Stimulated activated CD8-positive, alpha-beta memory T cell treated with anti-CD3 and anti-CD28 coated beads, Interleukin-7, amount 100 ng/mL, for 4 hours (primary cell): ENCODE measurements at regions not wholly inside any gene's neighbourhood (a gene's known extent, or its start where the extent isn't known, plus 50 kb on each side); places are given as distances from the start of the nearest gene placed in this dataset.

ENCODE experiments used
- DNase-seq, 2 donors: peaks; one replicate each; pipeline ENCODE4 v3.0.0-alpha.2; 2020; ENCODE audit warnings: low read depth in 2 of 2

DNA sequence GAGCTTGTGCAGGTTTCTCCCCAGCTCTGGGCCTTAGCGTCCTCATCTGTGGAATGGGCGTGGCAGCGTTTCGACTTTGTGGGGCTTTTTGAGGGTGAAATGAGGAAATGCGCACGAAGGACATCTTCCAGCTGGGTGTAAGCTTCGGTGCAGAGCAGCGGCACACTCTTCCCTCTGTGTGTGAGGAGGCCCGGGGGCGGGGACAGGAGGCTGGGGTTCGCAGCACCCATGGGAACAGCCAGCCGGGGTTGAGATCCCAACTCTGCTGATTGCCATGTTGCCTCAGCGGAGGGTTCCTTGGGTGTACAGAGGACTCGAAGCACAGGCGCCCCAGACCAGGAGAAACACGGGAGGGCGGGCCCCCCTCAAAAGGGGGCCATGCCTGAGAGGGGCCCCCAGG is 265.6 kb downstream of the NSG2 start:
- DNase-seq: no peak

DNA sequence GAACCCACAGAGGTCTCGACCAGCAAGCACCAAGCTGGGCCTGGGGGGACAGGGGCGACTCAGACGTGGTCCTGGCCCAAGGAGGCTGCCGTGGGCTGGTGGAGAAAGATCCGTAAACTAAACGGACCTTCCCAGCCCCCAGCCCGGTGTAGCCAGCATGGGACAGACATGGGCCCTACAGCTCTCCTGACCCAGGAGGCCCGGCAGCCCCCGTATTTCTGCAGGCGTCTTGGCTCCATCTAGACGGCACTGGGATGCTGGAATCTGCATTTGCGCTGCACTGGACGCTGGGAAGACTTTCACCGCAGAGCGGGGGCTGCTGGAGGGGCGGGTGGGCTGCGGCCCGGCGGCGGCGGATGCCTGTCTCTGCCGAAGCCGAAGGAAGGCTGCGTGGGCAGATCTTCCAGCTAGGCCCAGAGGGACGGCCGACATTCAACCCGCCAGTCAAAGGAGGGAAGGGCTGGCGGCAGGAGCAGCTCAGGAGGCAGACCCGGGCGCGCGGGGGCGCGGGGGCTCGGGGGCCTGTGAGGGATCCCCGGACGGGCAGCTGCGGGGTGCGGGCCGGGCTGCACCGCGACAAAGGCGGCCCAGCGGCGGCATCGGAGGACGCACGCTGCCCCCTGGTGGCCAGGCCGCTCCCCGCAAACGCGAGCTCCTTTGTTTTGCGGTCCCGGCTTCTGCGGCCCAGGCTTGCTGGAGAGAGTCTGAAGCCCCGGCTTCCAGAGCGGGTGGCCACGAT is 266.2 kb downstream of the NSG2 start:
- DNase-seq: peak in 1 of 2 donors; percentile 8

DNA sequence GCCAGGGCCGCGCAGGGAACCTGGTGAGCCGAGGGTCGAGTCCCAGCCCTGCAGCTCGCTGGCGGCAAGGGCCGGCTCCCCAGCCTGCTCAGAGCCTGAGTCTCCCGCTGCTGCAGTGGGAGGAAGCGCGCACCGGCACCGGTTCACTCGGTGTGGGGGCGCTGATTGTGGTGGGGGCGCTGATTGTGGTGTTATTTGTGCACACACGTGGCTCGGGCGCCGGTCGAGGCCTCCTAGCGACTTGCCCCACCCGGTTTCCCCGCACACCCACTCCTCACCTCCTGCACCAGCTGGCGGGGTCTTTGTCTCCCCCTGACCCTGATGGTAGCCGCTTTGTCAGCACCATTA is 266.7 kb downstream of the NSG2 start:
- DNase-seq: no peak

DNA sequence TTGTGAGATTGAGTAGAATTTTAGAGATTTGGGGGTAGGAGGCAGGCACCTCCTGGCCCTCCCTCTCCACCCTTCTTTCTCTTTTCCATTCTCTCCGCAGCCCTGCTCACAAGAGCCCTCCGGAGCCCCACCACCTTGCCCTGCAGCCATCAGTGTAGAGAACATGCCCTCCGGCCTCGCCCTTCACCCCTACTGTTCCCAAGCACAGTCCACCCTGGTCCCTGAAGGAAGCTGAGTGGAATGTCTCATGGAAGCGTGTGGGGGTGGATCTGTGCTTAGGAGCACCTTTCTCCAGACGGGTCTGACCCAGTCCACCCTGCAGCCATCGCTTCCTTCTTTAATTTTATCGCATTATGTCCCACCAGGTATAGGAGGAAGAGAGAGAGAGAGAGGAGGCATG is 267.1 kb downstream of the NSG2 start:
- no peak for DNase-seq

DNA sequence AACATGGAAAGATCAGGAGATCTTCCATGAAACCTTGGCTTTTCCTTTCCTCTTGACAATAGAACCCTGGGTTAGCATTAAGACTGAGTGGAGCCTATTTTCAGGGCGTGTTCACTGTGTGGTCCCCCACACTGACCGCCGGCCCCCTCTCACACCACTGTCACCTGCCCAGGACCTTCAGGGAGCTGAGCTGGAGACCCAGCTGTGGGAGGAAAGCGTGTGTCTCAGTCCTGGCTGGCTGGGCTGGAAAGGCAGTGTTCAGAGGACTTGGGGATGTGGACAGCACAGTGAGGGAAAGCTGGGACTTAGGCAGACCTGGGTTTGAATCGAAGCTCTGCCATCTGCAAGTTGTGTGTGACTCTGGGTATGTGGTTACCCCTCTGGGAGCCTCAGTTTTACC is 268.1 kb downstream of the NSG2 start:
- DNase-seq: no peak

DNA sequence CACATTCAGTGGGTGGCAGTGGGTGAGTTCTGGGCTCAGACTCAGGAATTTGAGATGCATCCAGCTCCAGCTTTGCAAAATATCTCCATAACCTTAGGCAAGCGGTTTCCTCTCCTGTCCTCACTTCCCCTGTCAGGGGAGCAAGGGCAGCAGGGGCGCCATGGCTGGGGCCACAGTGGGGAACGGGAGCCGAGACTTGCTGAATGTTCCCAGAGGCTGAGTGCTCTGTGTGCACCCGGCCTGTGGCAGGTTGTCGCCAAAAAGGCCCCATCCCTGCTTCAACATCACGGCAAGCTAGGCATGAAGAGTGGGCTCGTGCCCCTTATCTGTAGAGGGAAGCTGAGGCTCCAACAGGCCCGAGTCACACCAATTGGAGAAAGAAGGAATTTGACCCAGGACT is 268.8 kb downstream of the NSG2 start:
- DNase-seq: no peak

DNA sequence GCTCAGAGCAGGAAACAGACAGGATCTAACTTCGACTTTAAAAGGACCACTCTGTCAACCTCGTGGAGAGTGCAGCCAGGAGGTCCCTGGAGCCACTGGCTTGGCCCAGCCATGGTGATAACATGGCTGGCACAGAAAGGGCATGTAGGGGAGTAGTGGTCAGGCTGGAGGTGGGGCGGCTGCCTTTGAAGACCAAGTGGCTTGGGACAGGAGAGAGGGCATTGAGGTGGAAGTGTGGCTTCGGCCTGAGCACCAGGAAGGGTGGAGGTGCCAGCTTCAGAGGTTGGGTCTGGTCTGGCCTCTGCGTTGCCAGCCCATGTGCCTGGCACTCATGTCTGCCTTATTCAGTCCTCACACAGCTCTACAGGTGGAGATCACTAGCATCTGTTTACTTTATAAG is 270.0 kb downstream of the NSG2 start:
- DNase-seq: no peak

DNA sequence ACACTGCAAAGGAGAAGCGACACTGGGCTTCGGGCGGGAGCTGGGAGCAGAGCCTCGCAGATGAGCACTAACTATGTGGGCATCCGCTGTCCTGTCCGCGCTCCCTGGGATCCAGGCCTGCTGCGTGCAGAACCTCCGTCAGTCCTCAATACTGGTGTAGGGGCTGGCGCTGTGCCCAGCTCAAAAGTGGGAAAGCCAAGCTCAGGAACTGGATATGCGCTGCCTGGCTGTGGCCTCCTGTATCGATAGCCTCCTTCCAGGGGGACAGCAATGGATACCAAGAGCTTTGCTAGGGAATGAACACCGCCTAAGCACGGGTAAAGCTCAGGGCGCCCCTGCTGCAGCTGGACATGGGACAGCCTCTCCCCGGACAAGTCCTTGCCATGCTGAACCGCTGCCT is 270.4 kb downstream of the NSG2 start:
- DNase-seq: no peak

DNA sequence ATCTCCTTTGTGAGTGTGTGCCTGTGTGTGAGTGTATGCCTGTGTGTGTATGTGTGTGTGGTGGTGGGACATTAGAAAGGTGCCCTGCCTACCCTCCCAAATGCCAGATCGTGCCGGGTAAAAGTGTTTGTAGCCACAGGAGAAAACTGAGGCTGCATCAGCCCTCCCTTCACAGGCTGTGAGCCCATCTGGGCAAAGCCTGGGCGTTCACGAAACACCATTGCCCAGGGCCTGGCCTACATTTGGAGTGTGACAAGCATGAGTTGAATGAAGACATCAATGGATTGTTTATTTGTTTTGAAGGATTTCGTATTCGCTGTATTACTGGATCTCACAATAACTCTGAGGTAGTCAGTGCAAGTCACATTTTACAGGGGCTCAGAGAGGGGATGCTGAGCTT is 270.8 kb downstream of the NSG2 start:
- DNase-seq: no peak

DNA sequence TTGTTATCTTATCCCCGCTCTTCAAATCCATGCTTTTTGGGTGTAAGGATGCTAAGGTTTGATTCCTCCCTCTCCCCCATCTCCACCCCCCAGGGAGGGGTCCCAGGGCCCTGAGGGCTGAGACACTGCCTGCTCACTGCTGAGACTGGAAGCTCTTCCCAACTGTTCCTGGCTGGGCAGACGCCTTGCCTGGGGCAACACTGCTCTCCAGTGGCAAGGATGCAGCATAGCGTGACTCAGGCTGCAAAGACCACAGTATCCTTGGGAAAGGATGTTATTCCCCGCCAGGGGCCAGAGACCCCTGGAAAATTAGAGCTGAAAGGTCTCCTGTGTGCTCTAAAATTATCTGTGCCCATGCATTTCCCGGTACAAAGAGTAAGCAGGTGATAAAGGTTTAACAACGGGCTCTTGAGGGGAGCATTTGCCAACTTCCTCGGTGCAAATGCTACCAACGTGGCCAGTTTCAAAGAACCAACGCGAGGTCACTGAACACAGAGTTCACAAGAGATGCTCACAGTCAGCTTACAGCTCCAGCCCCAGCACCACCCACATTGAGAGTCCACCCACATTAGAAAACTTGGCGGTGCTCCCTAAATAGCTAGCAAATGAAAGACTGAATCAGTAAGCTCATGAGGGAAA is 271.9 kb downstream of the NSG2 start:
- no peak for DNase-seq

DNA sequence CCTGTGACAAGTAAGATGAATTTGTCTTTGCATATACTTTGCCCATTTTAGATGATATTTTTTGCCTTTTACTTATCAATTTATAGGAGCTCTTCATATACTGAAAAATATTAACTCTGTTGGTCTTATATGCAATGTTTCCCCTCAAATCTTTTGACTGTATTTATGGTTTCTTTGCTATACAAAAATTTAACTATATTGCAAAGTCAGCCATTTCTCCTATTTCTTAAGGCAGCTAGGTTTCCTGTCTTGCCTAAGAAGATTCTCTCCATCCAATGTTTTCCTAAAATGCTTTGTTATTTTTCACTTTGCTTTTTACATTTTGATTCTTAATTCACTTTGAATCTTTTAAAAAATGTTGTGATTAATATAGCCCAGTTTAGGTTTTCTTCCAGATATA is 273.1 kb downstream of the NSG2 start:
- no peak for DNase-seq

DNA sequence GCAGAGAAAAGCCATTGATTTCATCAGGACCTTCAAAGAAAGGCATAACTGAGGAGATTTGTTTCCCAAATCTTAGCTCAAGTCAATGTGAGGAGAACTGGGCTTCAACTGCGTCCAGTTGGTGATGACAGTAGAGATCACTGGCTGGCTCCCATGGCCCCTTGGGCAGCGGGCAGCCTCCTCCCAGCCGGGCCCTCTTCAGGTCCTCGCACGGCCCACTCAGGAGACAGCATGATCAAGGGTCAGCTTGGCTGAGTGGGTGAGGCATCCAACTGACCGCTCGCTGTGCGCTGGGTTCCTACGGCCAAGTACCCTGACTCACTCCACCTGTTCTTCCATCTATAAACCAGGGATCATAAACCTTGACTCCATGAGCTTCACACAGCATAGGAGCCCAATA is 274.0 kb downstream of the NSG2 start:
- no peak for DNase-seq

DNA sequence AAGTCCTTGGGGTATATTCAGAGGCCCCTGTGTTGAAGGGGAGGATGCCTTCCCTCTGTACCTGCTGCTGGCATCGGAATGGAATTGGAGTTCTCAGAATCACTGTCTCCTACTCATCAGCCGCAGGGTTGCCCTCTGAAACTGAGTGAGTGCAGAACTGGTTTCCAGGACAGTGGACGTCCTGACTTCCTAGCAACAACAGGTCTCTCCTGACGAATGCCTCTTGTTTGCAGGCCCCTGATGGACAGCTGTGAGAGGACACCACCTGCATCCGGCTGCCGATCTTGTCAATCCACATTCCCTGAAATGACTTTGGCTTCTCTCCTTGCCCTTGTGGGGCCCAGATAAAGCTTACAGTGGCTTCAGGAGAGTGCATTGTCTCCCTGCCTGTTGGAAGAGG is 274.5 kb downstream of the NSG2 start:
- no peak for DNase-seq

DNA sequence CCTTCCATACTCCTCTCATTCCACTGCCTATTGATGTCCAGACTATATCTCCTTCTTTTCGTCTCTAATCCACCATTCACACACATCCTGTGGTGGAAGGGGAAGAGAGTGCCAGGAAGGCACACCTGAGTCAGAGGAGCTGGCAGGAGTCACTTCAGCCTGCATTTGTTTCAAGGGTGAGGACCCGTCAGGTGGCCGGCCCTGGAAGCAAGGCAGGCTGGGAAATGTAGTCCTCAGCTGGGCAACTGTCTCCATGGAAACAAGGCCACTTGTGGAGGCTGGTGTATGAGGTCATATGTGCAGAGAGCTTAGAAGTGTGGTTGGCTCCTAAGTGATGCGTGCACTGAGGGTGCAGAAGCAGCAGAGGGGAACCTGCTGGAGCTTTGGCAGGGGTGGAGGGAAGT is 278.4 kb downstream of the NSG2 start:
- no peak for DNase-seq

DNA sequence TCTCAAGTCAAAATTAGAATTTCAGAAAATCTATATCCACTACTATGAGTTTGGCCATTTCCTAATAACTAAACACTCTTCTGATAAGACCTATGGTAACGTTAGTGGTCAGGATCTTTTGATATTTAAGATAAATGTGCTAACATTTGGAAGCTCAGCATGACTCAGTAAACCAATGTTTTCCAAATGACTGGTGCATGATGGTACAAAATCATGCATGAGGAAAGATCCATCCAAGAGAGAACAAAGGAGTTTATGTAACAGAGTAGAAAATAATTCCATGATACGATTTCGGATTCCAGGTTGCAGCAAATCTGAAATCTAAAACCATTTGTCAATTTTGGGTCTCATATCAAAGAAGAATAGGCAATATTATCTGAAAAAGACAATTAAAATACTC is 279.2 kb downstream of the NSG2 start:
- no peak for DNase-seq

DNA sequence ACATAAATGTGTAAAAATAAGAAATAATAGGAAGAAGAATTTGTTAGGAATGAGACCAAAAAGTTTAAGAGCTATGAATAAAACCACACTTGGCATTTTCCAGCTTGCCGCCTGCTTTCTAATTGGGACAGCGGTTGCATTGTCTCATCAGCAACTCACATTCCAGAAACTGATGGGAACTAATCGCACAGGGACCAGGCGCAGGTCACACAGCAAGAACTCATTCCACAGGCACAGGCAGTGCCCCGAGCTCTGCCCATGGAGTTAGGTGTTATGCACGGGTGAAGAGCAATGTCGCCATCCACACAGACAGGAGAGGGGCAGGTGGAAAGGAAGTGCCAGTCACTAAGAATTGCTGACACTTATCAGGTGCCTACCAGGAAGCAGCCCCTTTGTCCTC is 279.9 kb downstream of the NSG2 start:
- no peak for DNase-seq

DNA sequence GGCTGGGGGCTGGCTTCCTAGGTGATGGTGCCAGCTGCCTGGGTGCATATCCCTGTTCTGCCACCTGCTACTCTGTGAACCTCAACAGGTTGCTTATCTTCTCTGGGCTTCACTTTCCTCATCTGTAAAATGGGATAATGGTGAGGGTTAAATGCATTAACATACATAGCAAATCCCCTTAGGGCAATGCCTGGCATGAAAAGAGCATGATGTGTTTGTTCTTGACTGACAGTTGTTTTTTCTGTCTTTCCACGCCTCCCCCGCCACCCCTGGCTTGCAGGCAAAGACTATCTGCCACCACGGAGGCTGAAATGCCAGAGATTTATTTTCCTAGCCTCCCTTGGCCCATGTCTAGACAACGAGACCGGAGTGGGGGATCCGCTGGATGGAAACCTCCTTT is 280.5 kb downstream of the NSG2 start:
- no peak for DNase-seq

DNA sequence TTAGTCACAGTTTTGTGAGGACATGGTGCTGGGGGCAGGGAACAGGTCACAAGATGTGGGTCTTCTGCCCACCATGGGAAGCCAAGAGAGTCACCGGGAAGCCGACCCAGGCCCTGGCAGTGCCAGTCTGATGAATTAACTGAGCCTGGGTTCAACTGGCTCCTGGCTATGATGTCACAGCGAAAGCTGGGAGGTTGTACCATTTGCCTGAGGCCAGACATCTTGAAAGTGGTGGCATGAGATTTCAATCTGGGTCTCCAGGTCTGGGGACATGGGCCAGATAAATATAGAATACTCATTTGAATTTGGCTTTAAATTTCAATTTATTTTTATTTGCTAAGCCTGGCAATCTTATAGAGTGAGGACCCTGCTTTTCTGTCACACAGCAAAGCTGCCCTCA is 280.9 kb downstream of the NSG2 start:
- no peak for DNase-seq

DNA sequence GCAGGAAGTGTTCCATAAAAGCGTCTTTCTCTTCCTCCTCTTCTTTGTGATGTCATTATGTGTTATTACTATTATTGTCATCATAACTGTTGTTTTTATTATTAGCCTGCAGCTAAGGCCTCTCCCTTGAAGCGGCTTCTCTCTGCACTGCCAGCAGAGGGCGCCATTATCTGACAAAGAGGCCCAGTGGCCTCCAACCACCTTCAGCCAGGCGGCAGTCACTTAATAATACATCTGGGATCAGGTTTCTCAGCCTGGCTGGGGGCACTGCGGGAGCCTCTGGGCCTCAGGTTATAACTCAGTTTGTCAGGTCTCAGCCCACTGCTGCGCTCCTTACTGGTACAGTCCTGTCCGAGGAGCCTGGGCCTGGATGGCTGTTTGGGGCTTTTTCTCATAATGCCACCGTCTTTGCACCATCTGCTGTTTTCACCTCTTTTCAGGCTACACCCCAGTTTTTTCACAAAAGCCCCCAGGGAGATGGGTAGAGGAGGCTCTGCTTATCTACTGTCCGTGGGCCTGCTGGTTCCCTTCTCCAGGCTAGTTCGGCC is 281.9 kb downstream of the NSG2 start:
- DNase-seq: no peak

DNA sequence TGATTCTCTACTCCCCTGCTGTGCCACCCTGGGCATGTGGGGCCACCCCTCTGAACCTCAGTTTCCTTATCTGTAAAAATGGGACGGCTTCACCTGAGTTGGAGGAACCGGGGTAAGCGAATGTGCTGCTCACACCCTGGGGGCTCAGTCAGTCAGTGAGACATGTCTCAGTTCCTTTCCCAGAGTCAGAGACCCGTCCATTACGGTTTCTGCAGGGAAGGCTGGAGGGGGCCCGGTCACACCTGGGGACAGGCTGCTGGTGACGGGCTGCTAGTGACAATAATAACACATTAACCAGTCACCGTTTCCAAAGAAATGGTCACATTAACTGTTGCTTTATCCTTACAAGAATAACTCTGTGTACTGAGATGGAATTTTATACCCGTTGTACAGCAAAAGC is 282.4 kb downstream of the NSG2 start:
- DNase-seq: no peak

DNA sequence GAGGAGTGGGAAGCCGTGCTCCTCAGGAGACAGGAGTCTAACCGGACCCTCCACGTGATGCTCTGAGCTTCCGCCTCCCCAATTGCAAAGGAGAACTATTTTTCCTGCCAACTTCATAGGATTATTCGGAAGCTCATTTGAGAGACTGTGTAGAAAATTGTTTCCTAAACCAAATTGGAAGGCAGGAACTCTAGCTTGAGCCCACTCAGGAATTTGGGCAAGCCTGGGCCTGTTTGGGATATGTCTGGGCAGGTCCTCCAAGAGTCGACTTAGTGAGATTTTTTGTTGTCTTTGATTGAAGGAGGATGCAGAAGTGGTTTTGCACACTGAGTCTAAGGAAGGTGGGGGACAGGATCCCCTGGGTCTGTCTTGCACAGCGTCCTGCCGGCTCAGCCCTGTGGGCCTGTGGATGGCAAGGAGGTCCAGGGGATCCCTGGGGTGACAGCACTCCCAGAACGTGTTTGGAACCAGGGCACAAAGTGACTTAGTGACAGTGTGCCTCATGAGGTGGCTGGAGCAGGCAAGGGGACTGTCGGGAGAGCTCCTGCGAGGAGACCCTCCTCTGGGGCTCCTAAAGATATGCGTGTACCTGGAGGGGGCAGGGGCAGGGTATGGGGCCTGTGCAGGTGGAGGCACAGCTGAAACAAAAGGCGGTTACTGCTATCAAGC is 283.3 kb downstream of the NSG2 start:
- no peak for DNase-seq

DNA sequence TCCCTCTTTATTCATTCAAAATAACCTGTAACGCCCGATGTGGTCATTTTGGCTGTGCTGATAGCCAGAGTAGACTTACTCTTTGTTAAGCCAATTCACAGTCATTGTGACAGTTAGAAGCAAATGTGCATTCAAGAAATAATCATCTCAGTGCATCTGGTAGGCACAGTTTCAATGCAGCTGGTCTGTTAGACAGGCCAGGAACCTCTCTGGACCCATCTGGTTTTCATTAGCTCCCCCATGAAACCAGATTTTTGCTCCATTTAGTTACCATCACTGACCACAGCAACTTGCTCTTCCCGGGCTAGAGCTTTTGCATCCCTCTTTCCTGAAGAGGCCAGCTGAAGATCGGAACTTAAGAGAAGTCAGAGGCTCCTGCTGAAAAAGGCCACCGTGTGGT is 284.2 kb downstream of the NSG2 start:
- no peak for DNase-seq

DNA sequence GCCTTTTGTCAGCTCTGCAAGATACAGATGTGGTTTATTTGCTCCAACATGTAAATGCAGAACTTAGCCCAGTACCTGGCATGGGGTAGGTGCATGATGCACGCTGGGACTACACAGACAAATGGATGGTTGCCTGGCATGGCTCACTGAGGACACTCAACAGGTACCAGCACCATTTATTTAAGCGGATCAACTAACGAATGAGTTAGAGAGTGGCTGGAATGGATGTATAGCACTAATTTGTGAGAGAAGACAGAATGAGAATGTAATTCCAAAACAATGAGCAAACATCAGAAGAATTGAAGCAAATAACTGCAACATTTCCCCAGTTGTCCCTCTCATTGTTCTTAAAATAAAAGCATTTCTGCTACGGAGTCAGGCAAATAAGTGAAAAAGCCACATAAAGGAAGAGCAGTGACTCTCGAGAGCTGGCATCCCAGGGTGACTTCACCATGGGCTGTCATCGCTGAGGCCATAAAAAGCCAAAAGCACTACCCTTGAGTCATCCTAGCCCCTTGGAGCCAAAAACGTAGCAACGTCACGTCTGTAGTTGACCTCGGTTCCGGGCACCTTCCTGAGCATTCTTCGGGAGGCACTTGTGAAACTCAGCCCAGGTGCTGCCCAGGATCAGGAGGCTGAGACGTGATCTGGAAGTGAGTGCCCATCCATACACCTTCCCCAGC is 290.3 kb downstream of the NSG2 start:
- no peak for DNase-seq
